Central memory CD8-positive, alpha-beta T cell (primary cell): ENCODE measurements at regions not wholly inside any gene's neighbourhood (a gene's known extent, or its start where the extent isn't known, plus 50 kb on each side); places are given as distances from the start of the nearest gene placed in this dataset.
"Not testable (repeated sequence)": the region's sequence is repeated elsewhere in the genome, so short reads cannot be mapped to it uniquely, and the experiment has no call there.

Experiments
- ATAC-seq: fragments of 150-1000 bp; cut with Tn5 transposase; replicated peaks from 2 replicates; pipeline ENCODE4 v1.10.0; 2022; ENCODE audit warnings: mild to moderate bottlenecking, moderate FRiP score, moderate number of reproducible peaks; ENCODE audit not compliant: poor library complexity, severe bottlenecking; ENCODE audit errors: extremely low read depth
- DNase-seq, 2 donors: peaks; one replicate each; pipeline ENCODE4 v3.0.0; 2021; ENCODE audit warnings: low spot score in 2 of 2
- H3K27ac Mint-ChIP-seq: one replicate; pipeline ENCODE4 v1.8.0; 2022; ENCODE audit warnings: low read depth, mild to moderate bottlenecking, moderate library complexity, mixed read lengths
- H3K27me3 Mint-ChIP-seq: one replicate; pipeline ENCODE4 v1.8.0; 2022; ENCODE audit warnings: mixed read lengths
- H3K36me3 Mint-ChIP-seq: one replicate; pipeline ENCODE4 v1.8.0; 2022; ENCODE audit warnings: mild to moderate bottlenecking, moderate library complexity, mixed read lengths; ENCODE audit not compliant: insufficient read depth
- H3K4me1 Mint-ChIP-seq: one replicate; pipeline ENCODE4 v1.8.0; 2022; ENCODE audit warnings: mixed read lengths
- H3K4me3 Mint-ChIP-seq: one replicate; pipeline ENCODE4 v1.8.0; 2022; ENCODE audit warnings: mild to moderate bottlenecking, moderate library complexity, mixed read lengths
- H3K9me3 Mint-ChIP-seq: one replicate; pipeline ENCODE4 v1.8.0; 2022; ENCODE audit warnings: mixed read lengths

DNA sequence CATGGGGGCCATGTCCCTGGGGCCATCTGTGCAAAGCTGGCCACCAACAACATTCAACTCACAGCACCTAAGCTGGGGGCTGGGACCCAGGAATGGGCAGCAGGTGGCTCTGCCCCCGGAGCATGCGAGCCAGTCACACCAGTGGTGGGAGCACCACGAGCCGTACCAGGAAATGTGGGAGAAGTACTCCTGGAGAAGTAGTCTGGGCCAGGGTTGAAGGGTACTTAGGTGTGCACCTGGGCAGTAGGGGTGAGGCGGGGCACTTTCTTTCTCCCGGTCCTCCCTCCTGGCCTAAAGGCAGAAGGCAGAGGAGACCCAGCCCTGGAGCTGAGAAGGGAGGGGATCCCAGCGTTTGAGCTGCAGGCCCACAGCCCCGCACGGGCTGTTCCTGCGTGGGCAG, 94.2 kb downstream of the PLXNA1 start:
- DNase-seq (no peak), ATAC-seq (no peak)
- Mint-ChIP-seq H3K36me3 (peaks cover 4% of the 10 kb centered on the region), H3K27ac (no peak overlapping the region), H3K27me3 (no peaks in the 10 kb centered on the region), H3K4me1 (peaks cover 7% of the 10 kb centered on the region), H3K4me3 (no peak overlapping the region), H3K9me3 (no peaks in the 10 kb centered on the region)

DNA sequence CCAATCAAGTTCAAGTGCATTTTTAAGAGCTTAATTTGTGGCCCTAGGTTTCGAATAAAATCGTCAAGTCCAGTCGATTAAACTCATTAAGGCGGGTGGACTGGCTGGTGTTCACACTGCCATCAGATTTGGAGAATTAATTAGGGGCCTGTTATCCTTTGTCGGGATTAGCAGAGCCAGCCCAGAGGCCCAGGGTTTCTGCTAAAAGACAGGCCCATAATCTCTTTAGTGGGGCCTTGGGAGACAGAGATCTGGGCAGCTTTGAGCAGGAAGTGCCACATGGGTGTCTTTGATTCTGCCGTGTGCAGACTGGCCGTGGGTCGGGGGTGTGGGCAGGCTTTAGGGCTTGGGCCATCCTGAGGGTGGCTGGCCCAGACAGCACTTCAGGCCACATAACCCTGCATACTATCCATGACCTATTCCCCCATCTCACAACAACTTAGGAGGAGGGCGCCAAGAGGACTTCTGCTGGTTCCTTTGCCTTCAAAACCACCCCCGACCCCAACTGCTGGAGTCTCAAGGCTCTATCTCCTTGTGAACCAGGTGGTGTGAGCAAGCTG, 94.7 kb downstream of the PLXNA1 start:
- no peaks in the 10 kb centered on the region for H3K9me3 Mint-ChIP-seq
- ATAC-seq (no peak), DNase-seq (no peak)
- H3K27me3 Mint-ChIP-seq: no peaks in the 10 kb centered on the region
- H3K27ac Mint-ChIP-seq: no peak overlapping the region
- H3K4me1 Mint-ChIP-seq: peaks cover 7% of the 10 kb centered on the region
- no peak overlapping the region for H3K4me3 Mint-ChIP-seq
- H3K36me3 Mint-ChIP-seq: peaks cover 4% of the 10 kb centered on the region

DNA sequence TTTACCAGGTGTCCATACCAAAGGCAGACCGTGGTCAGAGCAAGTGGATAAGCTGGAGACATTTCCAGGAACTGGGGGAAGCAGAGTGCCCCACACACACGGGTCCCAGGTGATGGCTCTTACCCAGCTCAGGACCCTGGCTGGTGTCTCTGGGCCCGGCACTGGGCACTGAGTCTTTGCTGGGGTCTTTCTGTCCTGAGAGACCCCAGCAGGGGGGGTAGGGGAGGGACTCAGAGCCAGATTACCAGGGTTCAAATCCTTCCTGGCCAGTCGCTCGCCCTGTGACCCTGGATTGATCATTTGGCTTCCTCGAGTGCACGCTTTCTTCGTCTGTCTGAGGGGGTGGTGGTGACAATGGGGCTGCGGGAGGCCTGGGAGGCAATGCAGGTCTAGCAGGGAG, 95.7 kb downstream of the PLXNA1 start:
- Mint-ChIP-seq H3K27me3 (no peaks in the 10 kb centered on the region), H3K4me1 (peaks cover 7% of the 10 kb centered on the region), H3K4me3 (no peak overlapping the region), H3K27ac (no peak overlapping the region), H3K9me3 (no peaks in the 10 kb centered on the region), H3K36me3 (peaks cover 4% of the 10 kb centered on the region)
- DNase-seq (no peak), ATAC-seq (no peak)

DNA sequence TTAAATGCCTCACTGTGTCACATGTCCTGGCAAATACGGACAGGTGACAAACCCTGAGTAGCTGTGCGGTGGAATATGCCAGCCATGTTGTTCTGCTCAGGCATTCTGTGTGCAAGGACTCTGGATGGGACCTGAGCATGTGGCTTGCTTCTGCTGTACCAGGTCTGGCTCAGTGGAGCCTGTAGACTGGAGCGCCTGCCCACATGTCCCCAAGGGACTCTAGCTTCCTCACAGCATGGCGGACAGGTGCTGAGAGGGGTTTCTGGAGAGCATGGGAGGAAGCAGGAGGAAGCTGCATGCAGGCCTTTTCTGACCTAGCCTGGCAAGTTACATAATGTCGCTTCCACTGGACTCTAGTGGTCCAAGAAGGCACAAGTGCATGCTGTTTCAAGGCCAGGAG, 96.3 kb downstream of the PLXNA1 start:
- ATAC-seq (no peak), DNase-seq (no peak)
- H3K36me3 Mint-ChIP-seq: peaks cover 2% of the 10 kb centered on the region
- H3K4me3 Mint-ChIP-seq: no peak overlapping the region
- no peaks in the 10 kb centered on the region for H3K27me3 Mint-ChIP-seq
- no peak overlapping the region for H3K27ac Mint-ChIP-seq
- no peaks in the 10 kb centered on the region for H3K9me3 Mint-ChIP-seq
- H3K4me1 Mint-ChIP-seq: peaks cover 7% of the 10 kb centered on the region

DNA sequence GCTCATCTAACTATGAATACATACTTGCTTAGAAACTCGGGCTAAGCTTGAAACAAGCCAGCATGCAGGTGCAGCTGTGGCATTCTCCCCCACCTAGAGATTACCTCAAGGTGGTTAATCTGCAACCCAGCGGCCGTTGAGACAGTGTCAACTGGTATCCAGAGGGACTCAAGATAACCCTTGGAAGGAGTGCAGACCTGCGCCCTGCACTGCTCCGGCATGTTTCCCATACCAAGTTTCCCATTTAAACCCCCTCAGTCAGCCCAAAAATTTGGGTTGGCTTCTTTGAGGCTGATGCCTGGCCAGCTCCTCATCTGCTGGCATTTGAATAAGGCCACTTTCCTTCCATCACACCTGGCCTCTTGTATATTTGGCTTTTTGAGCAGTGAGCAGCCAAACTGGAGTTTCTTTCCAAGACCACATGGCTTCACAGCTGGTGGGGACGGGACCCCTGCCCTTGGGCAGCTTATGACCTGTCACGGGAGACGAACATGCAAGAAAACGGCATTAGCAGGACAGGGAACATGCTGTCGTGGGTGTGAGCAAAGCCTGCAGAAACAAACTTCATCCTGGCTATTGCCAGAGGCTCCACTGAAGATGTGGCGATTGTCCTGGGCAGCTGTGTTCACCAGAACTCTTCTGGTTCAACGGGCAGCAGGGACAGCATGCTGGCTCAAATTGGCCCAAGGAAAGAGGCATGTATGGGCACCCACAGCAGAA, 98.2 kb downstream of the PLXNA1 start:
- H3K36me3 Mint-ChIP-seq: no peaks in the 10 kb centered on the region
- no peak overlapping the region for H3K4me3 Mint-ChIP-seq
- no peaks in the 10 kb centered on the region for H3K9me3 Mint-ChIP-seq
- DNase-seq (no peak), ATAC-seq (no peak)
- no peaks in the 10 kb centered on the region for H3K4me1 Mint-ChIP-seq
- H3K27ac Mint-ChIP-seq: no peak overlapping the region
- no peaks in the 10 kb centered on the region for H3K27me3 Mint-ChIP-seq

DNA sequence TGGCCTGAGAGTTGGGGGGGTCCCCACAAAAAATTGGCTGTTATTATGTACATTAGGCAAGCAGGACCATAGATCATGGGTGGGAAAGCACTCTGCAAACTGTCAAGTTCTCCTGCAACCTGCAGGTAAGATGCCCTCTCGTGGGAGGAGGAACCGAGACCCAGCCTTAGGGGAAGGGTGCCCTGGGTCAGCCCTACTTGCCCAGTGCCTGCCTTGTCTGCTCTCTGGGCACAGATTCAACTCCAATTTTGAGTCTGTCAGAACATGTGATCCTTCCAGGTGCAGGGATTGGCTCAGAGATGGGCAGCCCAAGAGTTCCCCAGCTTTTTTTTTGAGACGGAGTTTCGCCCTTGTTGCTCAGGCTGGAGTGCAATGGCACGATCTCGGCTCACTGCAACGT, 99.2 kb downstream of the PLXNA1 start:
- Mint-ChIP-seq H3K4me1 (no peaks in the 10 kb centered on the region), H3K27me3 (no peaks in the 10 kb centered on the region), H3K4me3 (no peak overlapping the region), H3K9me3 (no peaks in the 10 kb centered on the region), H3K36me3 (no peaks in the 10 kb centered on the region), H3K27ac (no peak overlapping the region)
- no peak for DNase-seq
- no peak for ATAC-seq

DNA sequence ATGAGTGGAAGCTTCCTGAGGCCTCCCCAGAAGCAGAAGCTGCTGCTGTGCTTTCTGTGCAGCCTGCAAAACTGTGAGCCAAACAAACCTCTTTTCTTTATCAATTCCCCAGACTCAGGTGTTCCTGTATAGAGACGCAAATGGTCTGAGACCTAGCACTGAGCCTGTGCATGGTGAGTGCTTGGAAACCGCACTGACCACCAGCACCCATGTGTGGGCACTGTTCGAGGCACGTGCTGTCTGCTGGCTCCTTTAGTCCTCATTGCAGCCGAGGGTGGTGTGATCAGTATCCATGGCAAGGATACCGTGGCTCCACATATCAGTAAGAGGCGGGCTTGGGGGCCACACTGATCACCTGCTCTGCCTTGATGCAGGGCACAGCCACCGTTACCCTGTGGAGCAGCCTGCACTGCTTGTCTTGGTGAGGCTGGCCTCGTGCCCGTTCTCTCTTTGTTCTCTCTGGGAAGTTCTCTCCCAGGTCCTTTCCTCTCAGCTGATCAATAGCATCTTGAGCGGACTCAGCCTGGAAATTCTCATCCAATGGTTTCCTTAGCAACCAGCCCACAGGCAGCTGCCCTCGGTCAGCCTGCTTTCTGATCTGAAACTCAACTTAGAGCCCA, 101.0 kb downstream of the PLXNA1 start:
- Mint-ChIP-seq H3K4me1 (no peaks in the 10 kb centered on the region), H3K27me3 (peaks cover 14% of the 10 kb centered on the region), H3K9me3 (no peaks in the 10 kb centered on the region), H3K27ac (no peak overlapping the region), H3K4me3 (no peak overlapping the region), H3K36me3 (no peaks in the 10 kb centered on the region)
- ATAC-seq (no peak), DNase-seq (no peak)

DNA sequence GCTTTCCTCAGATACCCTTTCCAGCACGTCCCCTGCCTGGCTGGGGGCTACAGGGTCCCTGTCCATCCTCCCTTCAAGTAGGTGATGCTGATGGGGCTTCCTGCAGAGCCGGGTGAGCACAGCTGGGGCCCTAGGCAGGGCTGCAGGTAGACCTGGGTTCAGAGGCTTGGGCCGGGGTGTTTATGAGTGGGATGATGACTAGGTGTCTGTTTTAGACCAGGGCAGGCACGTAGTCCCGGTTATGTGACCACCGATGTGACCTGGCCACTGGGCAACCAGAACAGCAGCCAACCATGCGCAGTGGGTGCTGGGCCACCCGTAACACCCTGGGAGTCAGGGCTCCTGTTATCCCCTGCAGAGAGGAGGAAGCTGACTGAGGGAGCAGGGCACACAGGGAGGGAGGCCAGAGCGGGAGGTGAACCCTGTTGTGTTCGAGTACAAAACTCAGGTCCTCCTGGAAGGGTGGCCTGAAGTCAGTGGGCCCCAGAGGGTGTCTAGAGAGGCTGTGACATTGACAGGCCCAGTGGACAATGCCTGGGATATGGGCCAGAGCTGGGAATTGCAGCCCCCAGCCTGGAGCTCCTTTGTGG, 101.6 kb downstream of the PLXNA1 start:
- Mint-ChIP-seq H3K27ac (no peak overlapping the region), H3K4me1 (no peaks in the 10 kb centered on the region), H3K27me3 (peaks cover 20% of the 10 kb centered on the region), H3K4me3 (no peak overlapping the region), H3K9me3 (no peaks in the 10 kb centered on the region), H3K36me3 (no peaks in the 10 kb centered on the region)
- ATAC-seq (no peak), DNase-seq (no peak)

DNA sequence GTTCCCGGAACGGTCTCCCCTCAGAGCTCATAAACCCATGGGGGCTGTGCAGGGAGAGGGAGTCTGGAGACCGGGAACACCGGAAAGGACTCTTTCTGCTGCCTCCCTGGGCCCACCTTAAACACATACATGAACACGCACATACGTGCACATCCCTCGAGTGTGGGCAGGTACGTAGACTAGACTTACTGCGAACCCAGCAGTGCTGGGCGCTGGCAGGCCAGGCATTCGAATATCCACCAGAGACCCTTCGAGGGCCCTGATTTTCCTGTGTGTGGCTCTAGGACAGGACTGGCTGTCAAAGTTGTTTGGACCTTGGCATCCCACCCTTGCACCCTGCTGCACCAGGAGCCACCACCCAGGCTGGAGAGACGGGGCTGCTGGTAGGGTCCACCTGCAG, 102.7 kb downstream of the PLXNA1 start:
- Mint-ChIP-seq H3K27ac (no peak overlapping the region), H3K9me3 (no peaks in the 10 kb centered on the region), H3K27me3 (peaks cover 31% of the 10 kb centered on the region), H3K36me3 (no peaks in the 10 kb centered on the region), H3K4me3 (no peak overlapping the region), H3K4me1 (no peaks in the 10 kb centered on the region)
- DNase-seq: no peak
- no peak for ATAC-seq

DNA sequence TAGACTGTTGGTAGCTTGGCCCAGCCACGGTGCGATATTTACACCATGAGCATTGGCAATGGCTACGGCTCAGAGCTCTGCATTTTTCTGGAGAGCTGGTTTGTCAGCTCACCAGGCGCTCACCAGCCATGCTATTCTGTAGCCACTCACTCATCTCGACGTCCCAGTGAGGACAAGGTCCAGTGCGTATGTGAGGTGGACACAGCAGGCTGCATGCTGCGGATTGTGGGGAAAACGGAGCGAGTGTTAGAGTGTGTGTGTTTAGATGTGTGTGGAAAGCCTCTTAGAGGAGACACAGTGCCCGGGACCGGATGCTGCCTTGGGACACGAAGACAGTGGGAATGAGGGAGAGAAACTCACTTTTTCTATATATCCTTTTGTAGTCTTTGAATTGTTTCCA, 103.7 kb downstream of the PLXNA1 start:
- not testable (repeated sequence) for H3K4me3 Mint-ChIP-seq, H3K27ac Mint-ChIP-seq, ATAC-seq, H3K9me3 Mint-ChIP-seq, H3K36me3 Mint-ChIP-seq, H3K4me1 Mint-ChIP-seq, DNase-seq
- H3K27me3 Mint-ChIP-seq: peaks cover 41% of the 10 kb centered on the region

DNA sequence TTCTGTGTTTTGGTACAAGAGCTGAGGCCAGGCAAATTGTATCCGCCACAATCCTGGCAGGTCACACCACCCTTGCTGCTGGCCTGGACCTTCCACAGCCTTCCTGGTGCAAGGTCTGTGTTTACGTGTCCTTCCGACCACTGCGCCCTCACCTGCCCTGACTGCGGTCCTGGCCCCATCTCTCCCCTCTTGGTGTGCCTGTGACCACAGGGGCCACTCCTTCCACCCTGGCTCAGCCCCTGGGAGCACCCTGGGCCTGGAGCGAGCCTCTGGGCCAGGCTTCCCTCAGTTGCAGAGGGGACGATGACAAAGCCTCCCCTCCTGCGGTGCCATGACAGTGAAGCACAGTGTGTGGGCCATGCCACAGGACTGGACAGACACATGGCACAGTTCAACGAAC, 104.5 kb downstream of the PLXNA1 start:
- Mint-ChIP-seq H3K4me1 (no peaks in the 10 kb centered on the region), H3K4me3 (no peak overlapping the region), H3K9me3 (no peaks in the 10 kb centered on the region), H3K27me3 (peaks cover 50% of the 10 kb centered on the region), H3K36me3 (no peaks in the 10 kb centered on the region), H3K27ac (no peak overlapping the region)
- DNase-seq (no peak), ATAC-seq (no peak)

DNA sequence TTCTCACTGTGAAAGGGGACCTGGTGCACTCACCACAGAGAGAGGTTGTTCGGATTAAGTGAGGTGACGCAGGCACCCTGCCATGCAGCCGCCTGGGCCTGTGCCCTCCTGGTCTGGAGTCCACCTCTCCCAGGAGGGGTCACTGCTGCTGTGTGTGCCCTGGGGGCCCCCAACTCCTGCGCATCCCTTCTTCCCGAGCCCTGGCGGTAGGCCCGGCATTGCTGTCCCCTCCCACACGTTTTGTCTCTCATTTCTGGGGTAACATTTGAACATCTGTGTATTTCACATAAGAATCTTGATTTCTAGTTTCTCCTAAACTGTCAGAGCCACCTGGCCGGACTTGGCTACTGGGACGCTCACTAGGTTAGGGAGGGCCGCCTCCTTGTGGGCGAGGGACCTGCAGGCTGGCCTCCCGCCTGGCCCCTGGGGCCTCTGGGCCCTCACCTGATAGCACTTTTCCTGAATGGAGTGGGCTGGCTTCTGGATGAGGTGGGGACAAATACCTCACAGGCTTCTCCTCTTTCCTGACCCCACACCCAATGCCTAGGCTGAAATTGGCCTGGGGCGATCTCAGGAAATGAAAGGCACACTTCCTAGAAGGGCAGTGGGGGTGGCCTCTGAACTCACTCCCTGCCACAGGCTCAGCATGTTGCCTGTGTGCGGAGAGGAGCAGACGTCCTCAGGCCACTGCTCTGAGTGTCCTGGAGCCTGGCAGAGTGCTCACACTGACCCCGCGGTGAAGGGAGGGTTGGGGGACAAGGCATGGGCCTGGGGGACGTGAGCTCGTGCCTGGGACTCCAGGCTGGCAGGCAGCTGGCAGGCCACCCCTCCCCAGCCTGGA, 104.2 kb upstream of the PRR23E start:
- ATAC-seq: no peak

More for the DNA sequence above, 104.2 kb upstream of the PRR23E start:
- Mint-ChIP-seq H3K9me3 (no peaks in the 10 kb centered on the region), H3K4me3 (no peak overlapping the region), H3K4me1 (no peaks in the 10 kb centered on the region), H3K27me3 (peaks cover 57% of the 10 kb centered on the region), H3K36me3 (no peaks in the 10 kb centered on the region), H3K27ac (no peak overlapping the region)
- DNase-seq: no peak
